Stimulated activated CD8-positive, alpha-beta memory T cell treated with anti-CD3 and anti-CD28 coated beads, Interleukin-12 subunit alpha, Interleukin-12 subunit beta, amount 100 ng/mL, for 24 hours (primary cell): ENCODE measurements at regions not wholly inside any gene's neighbourhood (a gene's known extent, or its start where the extent isn't known, plus 50 kb on each side); places are given as distances from the start of the nearest gene placed in this dataset.

Experiments
- DNase-seq: peaks from one replicate; pipeline ENCODE4 v3.0.0-alpha.2; 2020; ENCODE audit errors: extremely low read depth

GRCh38 chr13:79267560-79267959 is 138.5 kb downstream of the RBM26 start:
- DNase-seq: no peak

- no peak for DNase-seq
Observed at GRCh38 chr13:79258489-79258888, 147.6 kb downstream of the RBM26 start.

GRCh38 chr13:79246578-79246949 is 159.5 kb downstream of the RBM26 start:
- DNase-seq: no peak

GRCh38 chr13:79245937-79246577 is 160.0 kb downstream of the RBM26 start:
- no peak for DNase-seq

- no peak for DNase-seq
Observed at GRCh38 chr13:79241697-79242096, 164.4 kb downstream of the RBM26 start.

GRCh38 chr13:79237981-79238380 is 168.1 kb downstream of the RBM26 start:
- DNase-seq: no peak

GRCh38 chr13:79231887-79232286 is 174.2 kb downstream of the RBM26 start:
- DNase-seq: no peak

- no peak for DNase-seq
Observed at GRCh38 chr13:79229761-79230160, 176.3 kb downstream of the RBM26 start.

- DNase-seq: no peak
Observed at GRCh38 chr13:79228972-79229371, 177.1 kb downstream of the RBM26 start.

GRCh38 chr13:79227418-79227817 is 178.6 kb downstream of the RBM26 start:
- DNase-seq: no peak

- DNase-seq: no peak
Observed at GRCh38 chr13:79226938-79227337, 179.1 kb downstream of the RBM26 start.

GRCh38 chr13:79226250-79226649 is 179.8 kb downstream of the RBM26 start:
- DNase-seq: no peak

- DNase-seq: no peak
Observed at GRCh38 chr13:79225487-79226232, 180.4 kb downstream of the RBM26 start.

- no peak for DNase-seq
Observed at GRCh38 chr13:79222427-79223205, 183.4 kb downstream of the RBM26 start.

GRCh38 chr13:79212064-79212619 is 193.9 kb downstream of the RBM26 start:
- no peak for DNase-seq

- no peak for DNase-seq
Observed at GRCh38 chr13:79211377-79211776, 194.7 kb downstream of the RBM26 start.

- no peak for DNase-seq
Observed at GRCh38 chr13:79197933-79198332, 208.1 kb downstream of the RBM26 start.

GRCh38 chr13:79196843-79197242 is 209.2 kb downstream of the RBM26 start:
- no peak for DNase-seq

- no peak for DNase-seq
Observed at GRCh38 chr13:79196366-79196765, 209.7 kb downstream of the RBM26 start.

GRCh38 chr13:79194727-79195126 is 211.3 kb downstream of the RBM26 start:
- no peak for DNase-seq

- DNase-seq: peak; percentile 7
Observed at GRCh38 chr13:79194272-79194671, 211.8 kb downstream of the RBM26 start.

- DNase-seq: no peak
Observed at GRCh38 chr13:79191501-79191900, 214.6 kb downstream of the RBM26 start.
